ENCODE measurements at regions not wholly inside any gene's neighbourhood (a gene's known extent, or its start where the extent isn't known, plus 50 kb on each side); places are given as distances from the start of the nearest gene placed in this dataset.

DNA sequence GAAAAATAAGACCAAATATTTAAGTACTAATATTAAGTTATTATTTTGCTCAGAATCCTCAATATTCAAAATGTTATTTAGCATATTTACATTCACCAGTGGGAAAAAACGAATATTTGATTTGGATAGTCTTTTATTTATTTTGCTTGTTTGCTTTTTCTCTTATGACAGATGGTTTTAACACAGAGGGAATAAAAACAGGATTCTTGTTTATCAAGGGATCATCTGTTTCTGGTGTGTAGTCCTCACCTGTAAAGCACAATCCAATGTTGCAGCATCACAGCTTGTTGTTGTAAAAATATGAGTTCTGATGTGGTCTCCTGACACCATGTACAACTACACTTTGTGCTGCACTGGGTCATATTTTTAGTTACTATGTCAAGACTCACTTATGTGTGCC is 103.9 kb downstream of the AVPR1A start (continued):
- TF ChIP-seq, protein P1, sequence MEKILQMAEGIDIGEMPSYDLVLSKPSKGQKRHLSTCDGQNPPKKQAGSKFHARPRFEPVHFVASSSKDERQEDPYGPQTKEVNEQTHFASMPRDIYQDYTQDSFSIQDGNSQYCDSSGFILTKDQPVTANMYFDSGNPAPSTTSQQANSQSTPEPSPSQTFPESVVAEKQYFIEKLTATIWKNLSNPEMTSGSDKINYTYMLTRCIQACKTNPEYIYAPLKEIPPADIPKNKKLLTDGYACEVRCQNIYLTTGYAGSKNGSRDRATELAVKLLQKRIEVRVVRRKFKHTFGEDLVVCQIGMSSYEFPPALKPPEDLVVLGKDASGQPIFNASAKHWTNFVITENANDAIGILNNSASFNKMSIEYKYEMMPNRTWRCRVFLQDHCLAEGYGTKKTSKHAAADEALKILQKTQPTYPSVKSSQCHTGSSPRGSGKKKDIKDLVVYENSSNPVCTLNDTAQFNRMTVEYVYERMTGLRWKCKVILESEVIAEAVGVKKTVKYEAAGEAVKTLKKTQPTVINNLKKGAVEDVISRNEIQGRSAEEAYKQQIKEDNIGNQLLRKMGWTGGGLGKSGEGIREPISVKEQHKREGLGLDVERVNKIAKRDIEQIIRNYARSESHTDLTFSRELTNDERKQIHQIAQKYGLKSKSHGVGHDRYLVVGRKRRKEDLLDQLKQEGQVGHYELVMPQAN (conservative IDR thresholded peaks at IDR 0.05): no peak
- TF ChIP-seq MTA2 (IDR thresholded peaks at IDR 0.05; ENCODE audit: low read depth) (no peak), EGR1 (IDR thresholded peaks at IDR 0.05; ENCODE audit: borderline replicate concordance in 1 of 2, low read depth in 2 of 2, low read length in 2 of 2) (no peak), TARDBP (IDR thresholded peaks at IDR 0.05; ENCODE audit: borderline replicate concordance) (no peak), CBFB (IDR thresholded peaks at IDR 0.05; ENCODE audit: low read depth) (no peak), NRF1 (conservative IDR thresholded peaks at IDR 0.05; ENCODE audit: low read depth, low read length) (no peak), YY1 (IDR thresholded peaks at IDR 0.05; ENCODE audit: low read depth, low read length) (no peak), ETV6 (conservative IDR thresholded peaks at IDR 0.05 in 1 of 2, IDR thresholded peaks at IDR 0.05 in 1 of 2; ENCODE audit: borderline replicate concordance in 1 of 2, low read depth in 1 of 2) (no peak)
- TF ChIP-seq, protein P2, sequence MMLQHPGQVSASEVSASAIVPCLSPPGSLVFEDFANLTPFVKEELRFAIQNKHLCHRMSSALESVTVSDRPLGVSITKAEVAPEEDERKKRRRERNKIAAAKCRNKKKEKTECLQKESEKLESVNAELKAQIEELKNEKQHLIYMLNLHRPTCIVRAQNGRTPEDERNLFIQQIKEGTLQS (IDR thresholded peaks at IDR 0.05; ENCODE audit: borderline replicate concordance, extremely low read depth, low read depth, low read length): no peak
- TF ChIP-seq, protein P3, sequence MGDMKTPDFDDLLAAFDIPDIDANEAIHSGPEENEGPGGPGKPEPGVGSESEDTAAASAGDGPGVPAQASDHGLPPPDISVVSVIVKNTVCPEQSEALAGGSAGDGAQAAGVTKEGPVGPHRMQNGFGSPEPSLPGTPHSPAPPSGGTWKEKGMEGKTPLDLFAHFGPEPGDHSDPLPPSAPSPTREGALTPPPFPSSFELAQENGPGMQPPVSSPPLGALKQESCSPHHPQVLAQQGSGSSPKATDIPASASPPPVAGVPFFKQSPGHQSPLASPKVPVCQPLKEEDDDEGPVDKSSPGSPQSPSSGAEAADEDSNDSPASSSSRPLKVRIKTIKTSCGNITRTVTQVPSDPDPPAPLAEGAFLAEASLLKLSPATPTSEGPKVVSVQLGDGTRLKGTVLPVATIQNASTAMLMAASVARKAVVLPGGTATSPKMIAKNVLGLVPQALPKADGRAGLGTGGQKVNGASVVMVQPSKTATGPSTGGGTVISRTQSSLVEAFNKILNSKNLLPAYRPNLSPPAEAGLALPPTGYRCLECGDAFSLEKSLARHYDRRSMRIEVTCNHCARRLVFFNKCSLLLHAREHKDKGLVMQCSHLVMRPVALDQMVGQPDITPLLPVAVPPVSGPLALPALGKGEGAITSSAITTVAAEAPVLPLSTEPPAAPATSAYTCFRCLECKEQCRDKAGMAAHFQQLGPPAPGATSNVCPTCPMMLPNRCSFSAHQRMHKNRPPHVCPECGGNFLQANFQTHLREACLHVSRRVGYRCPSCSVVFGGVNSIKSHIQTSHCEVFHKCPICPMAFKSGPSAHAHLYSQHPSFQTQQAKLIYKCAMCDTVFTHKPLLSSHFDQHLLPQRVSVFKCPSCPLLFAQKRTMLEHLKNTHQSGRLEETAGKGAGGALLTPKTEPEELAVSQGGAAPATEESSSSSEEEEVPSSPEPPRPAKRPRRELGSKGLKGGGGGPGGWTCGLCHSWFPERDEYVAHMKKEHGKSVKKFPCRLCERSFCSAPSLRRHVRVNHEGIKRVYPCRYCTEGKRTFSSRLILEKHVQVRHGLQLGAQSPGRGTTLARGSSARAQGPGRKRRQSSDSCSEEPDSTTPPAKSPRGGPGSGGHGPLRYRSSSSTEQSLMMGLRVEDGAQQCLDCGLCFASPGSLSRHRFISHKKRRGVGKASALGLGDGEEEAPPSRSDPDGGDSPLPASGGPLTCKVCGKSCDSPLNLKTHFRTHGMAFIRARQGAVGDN (IDR thresholded peaks at IDR 0.05): no peak
